Mesenchymal stem cell (in vitro differentiated cells and primary cell): ENCODE measurements at regions not wholly inside any gene's neighbourhood (a gene's known extent, or its start where the extent isn't known, plus 50 kb on each side); places are given as distances from the start of the nearest gene placed in this dataset.
"Not testable (repeated sequence)": the region's sequence is repeated elsewhere in the genome, so short reads cannot be mapped to it uniquely, and the experiment has no call there.

Experiments
- DNase-seq: peaks from one replicate; pipeline ENCODE4 v3.0.0-alpha.2; 2013
- H2AFZ ChIP-seq: one replicate; pipeline ENCODE4 v1.6.1; 2013; ENCODE audit warnings: low read depth, mild to moderate bottlenecking, control low read depth, inconsistent platforms, low read length, moderate library complexity
- H2AK5ac ChIP-seq: 2 replicates; pipeline ENCODE4 v1.6.1; 2013; ENCODE audit warnings: low read length, moderate library complexity, mild to moderate bottlenecking, inconsistent platforms; ENCODE audit not compliant: severe bottlenecking
- H2BK120ac ChIP-seq: one replicate; pipeline ENCODE4 v1.6.1; 2013; ENCODE audit warnings: low read depth, mild to moderate bottlenecking, inconsistent platforms, low read length, moderate library complexity
- H2BK12ac ChIP-seq, 2 experiments: one replicate each; pipeline ENCODE4 v1.6.1; 2013; ENCODE audit warnings: inconsistent platforms in 2 of 2, low read length in 2 of 2, mild to moderate bottlenecking in 2 of 2, moderate library complexity in 2 of 2, control low read depth in 1 of 2
- H2BK15ac ChIP-seq: one replicate; pipeline ENCODE4 v1.6.1; 2013; ENCODE audit warnings: mild to moderate bottlenecking, low read depth, inconsistent platforms; ENCODE audit not compliant: poor library complexity, severe bottlenecking
- H2BK5ac ChIP-seq: 2 replicates; pipeline ENCODE4 v1.6.1; 2013; ENCODE audit warnings: low read depth, mild to moderate bottlenecking, low read length, control low read depth, inconsistent platforms; ENCODE audit not compliant: poor library complexity, severe bottlenecking
- H3K14ac ChIP-seq, 2 experiments: one replicate each; pipeline ENCODE4 v1.6.1; 2013; ENCODE audit warnings: inconsistent platforms in 2 of 2, low read length in 2 of 2, control low read depth in 1 of 2, mild to moderate bottlenecking in 1 of 2, moderate library complexity in 1 of 2
- H3K18ac ChIP-seq, 2 experiments: one replicate each; pipeline ENCODE4 v1.6.1; 2013; ENCODE audit warnings: inconsistent platforms in 2 of 2, low read length in 2 of 2, control low read depth in 1 of 2, low read depth in 1 of 2, mild to moderate bottlenecking in 1 of 2
- H3K23ac ChIP-seq, 2 experiments: one replicate each; pipeline ENCODE4 v1.6.1; 2013; ENCODE audit warnings: inconsistent platforms in 2 of 2, low read length in 2 of 2, mild to moderate bottlenecking in 2 of 2, moderate library complexity in 2 of 2, control low read depth in 1 of 2
- H3K27ac ChIP-seq: 2 replicates; pipeline ENCODE4 v1.5.1; 2013; ENCODE audit warnings: mild to moderate bottlenecking, moderate library complexity, low read length, control low read depth, inconsistent platforms; ENCODE audit not compliant: poor library complexity, severe bottlenecking
- H3K27me3 ChIP-seq, 2 experiments: 2 replicates each; pipeline versions ENCODE4 v1.6.1 to v1.7.0; 2013; ENCODE audit warnings: low read length in 2 of 2, mild to moderate bottlenecking in 2 of 2, moderate library complexity in 2 of 2, control low read depth in 1 of 2, inconsistent platforms in 1 of 2; ENCODE audit not compliant: control insufficient read depth in 1 of 2, insufficient read depth in 1 of 2
- H3K36me3 ChIP-seq, 2 experiments: 2 replicates each; pipeline versions ENCODE4 v1.6.1 to v1.7.0; 2013; ENCODE audit warnings: low read length in 2 of 2, control low read depth in 1 of 2, inconsistent platforms in 1 of 2, low read depth in 1 of 2, mild to moderate bottlenecking in 1 of 2; ENCODE audit not compliant: insufficient read depth in 2 of 2, control insufficient read depth in 1 of 2
- H3K4ac ChIP-seq, 2 experiments: one replicate each; pipeline ENCODE4 v1.6.1; 2013; ENCODE audit warnings: inconsistent platforms in 2 of 2, low read length in 2 of 2, mild to moderate bottlenecking in 2 of 2, moderate library complexity in 2 of 2, control low read depth in 1 of 2, low read depth in 1 of 2
- H3K4me1 ChIP-seq: 2 replicates; pipeline ENCODE4 v1.6.1; 2013; ENCODE audit warnings: low read depth, low read length, control low read depth; ENCODE audit not compliant: control insufficient read depth, insufficient read depth
- H3K4me2 ChIP-seq: 2 replicates; pipeline ENCODE4 v1.6.1; 2013; ENCODE audit warnings: low read length, mild to moderate bottlenecking, inconsistent platforms; ENCODE audit not compliant: poor library complexity, severe bottlenecking
- H3K4me3 ChIP-seq, 2 experiments: 2 replicates each; pipeline versions ENCODE4 v1.5.1 to v1.7.0; 2013; ENCODE audit warnings: low read length in 2 of 2, mild to moderate bottlenecking in 2 of 2, control low read depth in 1 of 2, low read depth in 1 of 2; ENCODE audit not compliant: insufficient read depth in 1 of 2
- H3K79me1 ChIP-seq: replicated peaks from 2 replicates; pipeline ENCODE4 v1.6.1; 2013; ENCODE audit warnings: mild to moderate bottlenecking, control low read depth, low read length, inconsistent platforms; ENCODE audit not compliant: poor library complexity, severe bottlenecking
- H3K9ac ChIP-seq: 2 replicates; pipeline ENCODE4 v1.7.0; 2013; ENCODE audit warnings: mild to moderate bottlenecking, low read length, moderate library complexity
- H3K9me3 ChIP-seq: 2 replicates; pipeline ENCODE4 v1.7.0; 2013; ENCODE audit warnings: mild to moderate bottlenecking, low read length; ENCODE audit not compliant: control insufficient read depth
- H4K8ac ChIP-seq: one replicate; pipeline ENCODE4 v1.6.1; 2013; ENCODE audit warnings: inconsistent platforms, mild to moderate bottlenecking, low read length, moderate library complexity
- H4K91ac ChIP-seq: one replicate; pipeline ENCODE4 v1.6.1; 2013; ENCODE audit warnings: mild to moderate bottlenecking, low read length, inconsistent platforms
- WGBS: methylation state at CpG from one replicate; pipeline ENCODE4 v1.1.7; 2013; ENCODE audit warnings: mixed read lengths; 5-methylcytosine and 5-hydroxymethylcytosine counted together

- not testable (repeated sequence) for H3K27me3 ChIP-seq, H3K36me3 ChIP-seq, H3K18ac ChIP-seq, H2BK5ac ChIP-seq, H3K9ac ChIP-seq, H2BK15ac ChIP-seq, H2AK5ac ChIP-seq, DNase-seq, H3K23ac ChIP-seq, H2AFZ ChIP-seq, H3K4me1 ChIP-seq, H3K27ac ChIP-seq, H2BK12ac ChIP-seq, H3K4me2 ChIP-seq, H3K4ac ChIP-seq, H3K14ac ChIP-seq, H3K4me3 ChIP-seq, H3K79me1 ChIP-seq, H3K9me3 ChIP-seq, H4K91ac ChIP-seq, H4K8ac ChIP-seq, H2BK120ac ChIP-seq
- 69% methylated on average over 3 of the region's 5 CpGs for WGBS
Measured at GRCh38 chr10:37480596-37480995, 355.2 kb downstream of the ANKRD30A start.

- no peak overlapping the region for H4K8ac ChIP-seq
- H4K91ac ChIP-seq, result no peak overlapping the region
- H3K4ac ChIP-seq, result no peak overlapping the region
- H3K4me2 ChIP-seq, result no peak overlapping the region
- H2BK5ac ChIP-seq, result no peak overlapping the region
- no peaks in the 10 kb centered on the region for H3K27me3 ChIP-seq
- H3K27ac ChIP-seq, result no peak overlapping the region
- H2BK120ac ChIP-seq, result no peak overlapping the region
- no peaks in the 10 kb centered on the region for H3K79me1 ChIP-seq
- no peaks in the 10 kb centered on the region for H3K4me1 ChIP-seq
- H2AFZ ChIP-seq, result no peak overlapping the region
- H3K18ac ChIP-seq, result no peak overlapping the region
- no peak overlapping the region for H3K23ac ChIP-seq
- H2AK5ac ChIP-seq, result no peak overlapping the region
- no peaks in the 10 kb centered on the region for H3K36me3 ChIP-seq
- H3K9ac ChIP-seq, result no peak overlapping the region
- no peak overlapping the region for H2BK15ac ChIP-seq
- no peak overlapping the region for H2BK12ac ChIP-seq
- WGBS, result 63% methylated on average over 6 of the region's 7 CpGs
- H3K4me3 ChIP-seq, result no peak overlapping the region
- no peak overlapping the region for H3K14ac ChIP-seq
- no peaks in the 10 kb centered on the region for H3K9me3 ChIP-seq
- DNase-seq, result no peak
Measured at GRCh38 chr10:37479469-37479868, 354.1 kb downstream of the ANKRD30A start.

- Histone ChIP-seq H4K91ac (no peak overlapping the region), H3K4me2 (no peak overlapping the region), H3K14ac (no peak overlapping the region), H3K27me3 (no peaks in the 10 kb centered on the region), H2AFZ (no peak overlapping the region), H3K4me3 (no peak overlapping the region), H4K8ac (no peak overlapping the region), H3K18ac (no peak overlapping the region), H2BK12ac (no peak overlapping the region), H3K27ac (no peak overlapping the region), H2BK120ac (no peak overlapping the region), H3K4ac (no peak overlapping the region), H3K23ac (no peak overlapping the region), H3K9me3 (no peaks in the 10 kb centered on the region), H2AK5ac (no peak overlapping the region), H2BK5ac (no peak overlapping the region), H3K79me1 (no peaks in the 10 kb centered on the region), H3K9ac (no peak overlapping the region), H2BK15ac (no peak overlapping the region), H3K4me1 (no peaks in the 10 kb centered on the region), H3K36me3 (no peaks in the 10 kb centered on the region)
- DNase-seq, result no peak
- WGBS, result 53% methylated on average over 3 of the region's 5 CpGs
Measured at GRCh38 chr10:37478381-37478780, 353.0 kb downstream of the ANKRD30A start.

GRCh38 chr10:37476285-37476684 lies 350.9 kb downstream of the ANKRD30A start:
- 7% methylated on average over 1 of the region's 1 CpG for WGBS
- H3K4me3 ChIP-seq, result no peak overlapping the region
- no peak overlapping the region for H3K18ac ChIP-seq

More at GRCh38 chr10:37476285-37476684, 350.9 kb downstream of the ANKRD30A start:
- no peak overlapping the region for H2AK5ac ChIP-seq
- H2BK120ac ChIP-seq, result no peak overlapping the region
- no peak overlapping the region for H2AFZ ChIP-seq
- no peak overlapping the region for H4K91ac ChIP-seq
- no peak for DNase-seq
- no peaks in the 10 kb centered on the region for H3K4me1 ChIP-seq
- H2BK15ac ChIP-seq, result no peak overlapping the region
- H2BK12ac ChIP-seq, result no peak overlapping the region
- no peaks in the 10 kb centered on the region for H3K36me3 ChIP-seq
- no peak overlapping the region for H3K9ac ChIP-seq
- H4K8ac ChIP-seq, result no peak overlapping the region
- H3K79me1 ChIP-seq, result no peaks in the 10 kb centered on the region
- no peak overlapping the region for H3K4me2 ChIP-seq
- H2BK5ac ChIP-seq, result no peak overlapping the region
- H3K27me3 ChIP-seq, result no peaks in the 10 kb centered on the region
- no peak overlapping the region for H3K23ac ChIP-seq
- no peak overlapping the region for H3K4ac ChIP-seq
- H3K27ac ChIP-seq, result no peak overlapping the region
- no peaks in the 10 kb centered on the region for H3K9me3 ChIP-seq
- H3K14ac ChIP-seq, result no peak overlapping the region
